Hematopoietic multipotent progenitor cell treated with erythropoietin and hydrocortisone succinate and interleukin-3 and kit ligand, for 8 days (in vitro differentiated cells): ENCODE measurements at regions not wholly inside any gene's neighbourhood (a gene's known extent, or its start where the extent isn't known, plus 50 kb on each side); places are given as distances from the start of the nearest gene placed in this dataset.

Experiments used
- DNase-seq: peaks from one replicate; pipeline ENCODE4 v3.0.0-alpha.2; 2015

- DNase-seq = no peak
Observed at GRCh38 chr10:130810856-130811255, 500.7 kb downstream of the TCERG1L start.

GRCh38 chr10:130812381-130813148 is 499.0 kb downstream of the TCERG1L start:
- no peak for DNase-seq

GRCh38 chr10:130814610-130815009 is 496.9 kb downstream of the TCERG1L start:
- no peak for DNase-seq

DNA sequence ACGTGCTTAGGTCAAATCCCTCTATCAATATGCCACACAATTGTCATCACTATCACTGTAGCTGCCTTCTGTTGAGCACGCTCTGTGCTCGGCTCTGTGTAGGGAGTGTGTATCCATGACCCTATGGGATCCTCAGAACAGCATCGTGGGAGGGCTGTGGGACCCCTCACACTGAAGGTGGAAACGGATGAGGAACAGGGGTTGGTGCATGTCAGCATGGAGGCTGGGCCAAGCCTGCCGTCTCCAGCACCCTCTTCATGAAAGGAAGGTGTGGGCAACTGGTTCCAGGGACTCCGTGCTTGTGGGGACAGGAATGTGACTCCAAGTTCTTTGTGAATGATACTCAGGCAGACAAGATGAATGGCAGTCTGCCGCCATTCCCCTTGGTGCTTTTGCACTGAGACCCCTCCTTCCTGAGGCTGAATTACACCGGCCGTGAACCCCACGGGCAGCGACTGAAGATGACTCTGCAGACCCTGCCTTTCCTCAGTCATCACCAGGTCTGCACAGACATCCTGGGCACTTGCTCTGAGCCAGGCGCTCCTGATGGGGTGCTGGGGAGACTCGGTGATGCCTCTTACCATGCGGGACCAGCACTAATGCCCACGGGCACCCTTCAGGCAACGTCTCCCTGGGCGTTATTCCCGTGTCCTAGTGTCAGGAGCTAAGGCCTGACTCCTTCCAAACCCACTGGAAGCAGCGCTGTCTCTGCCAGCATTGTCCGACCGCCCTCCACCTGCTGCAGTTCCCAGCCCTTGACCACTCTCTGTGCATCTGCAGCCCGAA is 495.2 kb downstream of the TCERG1L start:
- no peak for DNase-seq

DNA sequence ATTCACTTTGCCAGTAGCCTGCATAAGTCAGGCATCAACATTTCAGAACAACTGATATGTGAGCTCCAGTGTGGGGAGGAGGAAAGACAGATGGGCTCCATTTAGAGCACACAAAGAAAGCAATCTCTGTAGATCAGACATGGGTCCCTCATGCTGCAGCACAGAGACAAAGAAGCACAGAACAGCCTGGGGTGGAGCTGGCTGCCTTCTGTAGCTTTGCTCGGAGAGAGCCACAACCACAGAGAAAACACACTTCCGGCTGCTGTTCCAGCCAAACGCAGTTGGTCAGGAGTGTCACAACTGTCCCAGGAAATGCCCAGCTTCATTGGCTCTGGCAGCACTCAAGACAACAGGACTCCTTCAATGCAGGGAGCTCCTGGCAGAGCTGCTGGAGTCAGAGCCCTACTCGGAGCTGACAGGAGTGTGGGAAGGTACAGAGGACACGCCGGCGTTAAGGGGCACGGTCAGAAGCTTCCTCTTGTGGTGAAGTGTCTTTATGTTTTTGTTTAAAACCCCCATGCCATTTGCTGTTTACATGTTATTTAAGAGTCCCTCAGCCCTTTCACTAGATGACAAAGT is 494.4 kb downstream of the TCERG1L start:
- DNase-seq = no peak

GRCh38 chr10:130817674-130818073 is 493.8 kb downstream of the TCERG1L start:
- DNase-seq = no peak

DNA sequence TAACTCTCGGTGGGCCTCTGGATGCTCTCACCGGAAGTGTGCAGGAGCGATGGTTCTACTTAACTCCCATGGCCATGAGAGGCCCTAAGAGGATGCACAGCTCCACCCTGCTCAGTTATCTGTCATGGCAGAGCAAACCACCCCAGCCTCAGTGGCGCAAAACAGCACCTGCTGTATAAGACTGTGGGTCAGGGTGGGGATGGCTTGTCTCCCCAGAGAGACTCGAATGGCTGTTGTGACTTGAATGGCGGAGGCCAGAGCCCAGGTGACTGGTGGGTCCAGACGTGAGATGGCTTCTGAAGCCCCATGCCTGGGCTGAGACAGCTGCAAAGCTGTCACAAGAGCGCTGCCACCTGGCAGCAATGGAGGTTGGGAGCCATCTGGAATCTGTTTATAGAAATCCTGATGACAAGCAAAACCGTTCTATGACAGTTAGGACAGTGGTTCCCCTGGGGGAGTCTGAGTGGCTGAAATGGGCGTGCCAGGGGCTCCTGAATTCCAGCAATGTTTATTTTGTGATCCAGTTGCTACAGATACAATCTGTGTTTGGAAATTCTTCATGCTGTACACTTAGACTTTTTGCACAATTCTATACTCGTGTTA is 490.5 kb downstream of the TCERG1L start:
- DNase-seq = no peak

DNA sequence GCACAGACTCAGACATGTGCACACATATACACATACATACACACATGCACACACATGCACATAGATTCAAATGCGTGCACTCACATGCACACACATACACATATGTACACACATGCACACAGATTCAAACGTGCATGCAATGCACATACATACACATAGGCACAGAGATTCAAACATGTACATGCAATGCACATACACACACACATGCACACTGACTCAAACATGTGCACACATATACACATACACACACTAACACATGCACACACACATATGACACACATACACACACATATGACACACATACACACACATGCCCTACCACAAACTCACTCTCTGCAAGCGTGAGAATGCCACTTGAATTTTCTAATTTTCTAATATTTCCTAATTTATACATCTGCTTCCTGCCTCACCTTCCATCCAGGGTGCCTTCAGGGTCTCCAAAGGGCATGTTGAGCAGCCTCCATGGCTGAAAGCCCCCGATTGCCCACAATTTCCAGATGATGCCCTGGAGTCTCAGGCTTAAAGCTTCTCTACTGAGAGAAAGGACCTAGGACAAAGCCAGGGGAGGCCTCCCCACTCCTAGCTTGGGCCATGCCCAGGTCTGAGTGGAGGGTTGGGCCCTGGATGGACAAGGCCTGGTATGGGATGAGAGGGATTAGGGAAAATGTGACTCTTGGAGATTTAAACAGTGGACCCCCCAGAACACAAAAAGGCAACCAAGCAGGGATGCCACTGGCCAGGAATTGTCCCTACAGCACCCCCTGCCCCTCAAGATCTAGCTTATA is 487.1 kb downstream of the TCERG1L start:
- no peak for DNase-seq

DNA sequence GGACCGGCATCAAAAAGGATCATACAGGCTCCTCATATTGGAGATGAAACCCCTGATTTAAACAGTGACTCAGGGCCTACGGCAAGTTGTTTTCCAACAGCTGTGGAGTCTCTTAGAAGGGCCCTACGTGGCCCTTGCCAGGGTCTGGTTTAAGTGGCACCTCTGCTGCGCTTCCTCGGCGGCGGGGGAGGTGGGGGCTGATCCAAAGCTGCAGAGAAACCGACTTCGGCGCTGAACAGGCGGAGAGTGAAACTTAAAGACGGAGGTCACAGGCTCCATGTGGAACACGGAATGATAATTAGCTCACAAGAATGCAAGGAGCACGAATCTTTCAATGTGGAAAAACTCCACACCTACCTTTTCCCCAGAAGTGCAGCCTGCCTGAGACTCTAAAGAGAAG is 477.9 kb downstream of the TCERG1L start:
- DNase-seq = no peak

DNA sequence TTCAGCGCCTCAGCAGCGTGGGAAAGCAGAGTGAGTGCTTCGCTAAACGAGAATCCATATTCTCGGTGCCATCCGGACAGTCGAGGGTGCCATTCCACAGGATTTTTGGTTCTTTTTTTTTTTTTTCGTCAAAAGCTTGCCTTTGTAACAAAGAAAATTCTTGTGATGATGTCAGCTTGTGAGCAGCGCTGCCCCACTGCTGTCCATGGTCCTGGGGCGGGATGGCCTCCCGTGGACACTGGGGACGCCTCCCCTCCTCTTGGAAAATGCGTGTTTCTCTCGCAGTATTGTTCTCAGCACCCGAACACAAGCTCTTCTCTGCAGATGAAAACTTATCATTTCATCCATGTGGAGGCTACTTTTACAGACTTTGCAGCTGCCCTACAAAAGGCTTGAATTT is 477.4 kb downstream of the TCERG1L start:
- no peak for DNase-seq

- no peak for DNase-seq
Observed at GRCh38 chr10:130834573-130834972, 476.9 kb downstream of the TCERG1L start.

- no peak for DNase-seq
Observed at GRCh38 chr10:130835068-130835467, 476.5 kb downstream of the TCERG1L start.

DNA sequence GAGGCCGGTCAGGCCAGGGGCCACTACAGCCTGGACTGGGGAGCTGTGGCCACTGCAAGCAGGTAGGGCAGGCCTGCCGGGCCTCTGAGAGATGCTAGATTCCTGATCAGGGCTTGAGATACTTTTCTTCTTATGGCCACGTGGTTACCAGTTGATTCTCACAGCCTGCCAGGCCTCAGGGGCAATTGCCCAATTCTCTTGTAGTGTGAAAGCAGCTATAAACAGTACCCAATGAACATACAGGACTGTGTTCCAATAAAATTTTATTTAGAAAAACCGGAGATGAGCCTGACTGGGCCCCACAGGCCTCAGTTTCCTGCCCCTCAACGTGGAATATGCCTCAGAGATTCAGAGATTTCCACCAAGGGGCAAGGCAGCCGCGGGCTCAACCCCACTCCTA is 475.2 kb downstream of the TCERG1L start:
- no peak for DNase-seq

- DNase-seq = no peak
Observed at GRCh38 chr10:130843051-130843653, 468.4 kb downstream of the TCERG1L start.

DNA sequence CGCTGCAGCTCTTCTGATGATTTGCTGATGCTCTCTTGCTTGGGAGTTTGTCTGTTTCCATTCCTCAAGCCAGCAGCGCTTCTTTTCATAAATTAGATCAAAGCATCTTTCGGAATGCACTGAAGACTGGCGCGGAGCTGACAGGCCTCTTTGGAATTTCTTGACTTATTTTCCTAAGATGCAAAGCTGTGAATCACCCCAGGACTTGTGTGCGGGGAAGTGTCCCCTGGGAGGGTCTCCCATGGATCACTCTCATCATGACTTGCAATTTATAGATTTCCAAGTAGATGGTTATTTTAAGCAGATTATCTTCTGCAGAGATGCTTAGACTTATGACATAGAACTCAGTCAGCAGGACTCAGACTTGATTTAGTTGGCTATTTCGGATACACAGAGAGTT is 467.2 kb downstream of the TCERG1L start:
- DNase-seq = no peak

DNA sequence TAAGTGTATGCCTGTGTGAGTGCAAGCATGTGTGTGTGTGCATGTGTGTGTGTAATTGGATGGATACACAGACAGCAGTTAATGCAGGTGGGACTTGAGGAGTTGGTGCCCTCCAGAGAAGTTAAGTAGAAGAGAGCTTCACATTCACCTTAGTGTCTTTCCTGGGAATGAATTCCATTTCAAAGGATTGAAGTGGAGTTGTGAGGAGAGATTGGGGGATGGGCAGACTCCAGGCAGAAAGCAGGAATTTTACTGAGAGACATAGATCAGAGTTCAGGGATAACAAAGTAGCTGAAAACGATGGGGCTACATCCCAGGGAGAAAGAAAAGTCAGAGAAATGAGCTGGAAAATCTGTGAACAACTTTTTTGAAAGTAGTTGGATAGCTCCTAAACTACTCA is 464.4 kb downstream of the TCERG1L start:
- DNase-seq = no peak

GRCh38 chr10:130848855-130849254 is 462.7 kb downstream of the TCERG1L start:
- DNase-seq = no peak

DNA sequence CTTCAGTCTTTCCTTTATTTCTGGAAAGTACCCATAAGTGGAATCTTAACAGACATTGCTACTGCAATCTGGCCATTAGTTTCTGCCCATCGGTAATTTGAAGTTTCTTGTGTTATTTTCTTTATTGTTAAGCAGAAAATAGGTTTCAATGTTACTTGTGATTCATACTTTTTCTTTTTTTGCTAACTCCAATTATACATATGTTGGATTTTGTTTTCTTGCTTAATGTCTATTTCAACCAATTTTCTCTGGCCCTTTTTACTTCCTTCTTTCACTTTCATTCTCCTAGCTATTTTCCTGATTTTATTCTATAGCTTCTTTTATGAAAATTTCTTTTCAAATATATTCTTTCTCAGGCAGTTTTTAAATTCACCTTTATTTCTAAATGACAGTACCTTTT is 457.4 kb downstream of the TCERG1L start:
- DNase-seq = no peak

GRCh38 chr10:130857631-130858295 is 453.8 kb downstream of the TCERG1L start:
- no peak for DNase-seq

- no peak for DNase-seq
Observed at GRCh38 chr10:130858626-130859025, 452.9 kb downstream of the TCERG1L start.

- DNase-seq = no peak
Observed at GRCh38 chr10:130859427-130859826, 452.1 kb downstream of the TCERG1L start.

DNA sequence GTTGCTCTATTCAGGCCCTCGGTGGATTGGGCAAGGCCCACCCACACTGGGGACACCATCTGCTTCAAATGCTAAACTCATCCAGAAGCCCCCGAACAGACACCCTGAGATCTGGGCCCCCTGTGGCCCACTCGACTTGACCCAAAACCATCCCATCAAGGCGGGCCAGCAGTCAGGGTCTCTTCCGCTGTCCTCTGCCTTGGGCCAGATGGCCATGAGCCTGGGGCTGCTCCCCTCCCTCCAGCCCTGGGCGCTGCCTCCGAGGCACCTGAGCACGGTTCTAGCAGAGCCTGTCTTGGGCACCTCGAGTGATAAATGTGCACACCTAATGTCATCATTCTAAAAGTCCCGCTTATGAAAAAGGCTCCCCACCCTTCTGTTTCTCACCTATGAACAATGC is 449.4 kb downstream of the TCERG1L start:
- DNase-seq = no peak
